ENCODE measurements at regions not wholly inside any gene's neighbourhood (a gene's known extent, or its start where the extent isn't known, plus 50 kb on each side); places are given as distances from the start of the nearest gene placed in this dataset.
"Not testable (repeated sequence)": the region's sequence is repeated elsewhere in the genome, so short reads cannot be mapped to it uniquely, and the experiment has no call there.

GRCh38 chr4:64975177-64975576 is 565.9 kb upstream of the TECRL start:
- DNase-seq (ENCODE audit: low spot score): no peak

GRCh38 chr4:64969081-64969480 is 559.8 kb upstream of the TECRL start:
- DNase-seq (ENCODE audit: low spot score): no peak

- DNase-seq (ENCODE audit: low spot score): no peak
These were observed 558.0 kb upstream of the TECRL start for GRCh38 chr4:64967286-64967685.

GRCh38 chr4:64960516-64960915 is 551.3 kb upstream of the TECRL start:
- DNase-seq (ENCODE audit: low spot score): no peak

- DNase-seq (ENCODE audit: low spot score): no peak
These were observed 531.4 kb upstream of the TECRL start for GRCh38 chr4:64940698-64941097.

GRCh38 chr4:64935469-64936001 is 526.3 kb upstream of the TECRL start:
- DNase-seq (ENCODE audit: low spot score): no peak

GRCh38 chr4:64911846-64912245 is 502.6 kb upstream of the TECRL start:
- no peak for DNase-seq (ENCODE audit: low spot score)

GRCh38 chr4:64903986-64904385 is 494.7 kb upstream of the TECRL start:
- DNase-seq (ENCODE audit: low spot score): no peak

- no peak for DNase-seq (ENCODE audit: low spot score)
These were observed 490.3 kb upstream of the TECRL start for GRCh38 chr4:64899563-64899962.

GRCh38 chr4:64899030-64899429 is 489.8 kb upstream of the TECRL start:
- DNase-seq (ENCODE audit: low spot score): not testable (repeated sequence)

- no peak for DNase-seq (ENCODE audit: low spot score)
These were observed 488.4 kb upstream of the TECRL start for GRCh38 chr4:64897683-64898082.

GRCh38 chr4:64895031-64895430 is 485.8 kb upstream of the TECRL start:
- DNase-seq (ENCODE audit: low spot score): no peak

GRCh38 chr4:64893205-64893604 is 484.0 kb upstream of the TECRL start:
- DNase-seq (ENCODE audit: low spot score): no peak

GRCh38 chr4:64889906-64890610 is 480.8 kb upstream of the TECRL start:
- DNase-seq (ENCODE audit: low spot score): no peak

GRCh38 chr4:64883087-64883807 is 474.0 kb upstream of the TECRL start:
- DNase-seq (ENCODE audit: low spot score): no peak

GRCh38 chr4:64882311-64883086 is 473.2 kb upstream of the TECRL start:
- DNase-seq (ENCODE audit: low spot score): no peak

- DNase-seq (ENCODE audit: low spot score): no peak
These were observed 471.3 kb upstream of the TECRL start for GRCh38 chr4:64880557-64880956.

GRCh38 chr4:64876021-64876420 is 466.8 kb upstream of the TECRL start:
- DNase-seq (ENCODE audit: low spot score): no peak

- DNase-seq (ENCODE audit: low spot score): no peak
These were observed 461.3 kb upstream of the TECRL start for GRCh38 chr4:64870558-64870957.

GRCh38 chr4:64857815-64858214 is 448.6 kb upstream of the TECRL start:
- no peak for DNase-seq (ENCODE audit: low spot score)

GRCh38 chr4:64857198-64857597 is 447.9 kb upstream of the TECRL start:
- DNase-seq (ENCODE audit: low spot score): no peak

GRCh38 chr4:64846417-64846816 is 437.2 kb upstream of the TECRL start:
- no peak for DNase-seq (ENCODE audit: low spot score)
